SH-SY5Y (cell line): ENCODE measurements at regions not wholly inside any gene's neighbourhood (a gene's known extent, or its start where the extent isn't known, plus 50 kb on each side); places are given as distances from the start of the nearest gene placed in this dataset.

ENCODE experiments used
- GATA2 ChIP-seq: IDR thresholded peaks from 2 replicates; pipeline ENCODE4 v1.6.1; 2011; ENCODE audit warnings: mild to moderate bottlenecking, low read depth, low read length
- GATA3 ChIP-seq: IDR thresholded peaks from 2 replicates; pipeline ENCODE4 v1.6.1; 2011; ENCODE audit warnings: low read depth, mild to moderate bottlenecking, low read length, moderate library complexity

GRCh38 chr13:24104723-24105122 lies 55.8 kb upstream of the SPATA13 start:
- TF ChIP-seq GATA2 (no peak), GATA3 (no peak)
